Fibroblast of skin of right biceps (primary cell): ENCODE measurements at regions not wholly inside any gene's neighbourhood (a gene's known extent, or its start where the extent isn't known, plus 50 kb on each side); places are given as distances from the start of the nearest gene placed in this dataset.
"Not testable (repeated sequence)": the region's sequence is repeated elsewhere in the genome, so short reads cannot be mapped to it uniquely, and the experiment has no call there.

Experiments used
- DNase-seq: peaks from one replicate; pipeline ENCODE4 v3.0.0-alpha.2; 2013

- DNase-seq: no peak
Observed at GRCh38 chr6:166718516-166718915, 91.5 kb upstream of the RPS6KA2 start.

- no peak for DNase-seq
Observed at GRCh38 chr6:166716910-166717617, 90.0 kb upstream of the RPS6KA2 start.

- DNase-seq: no peak
Observed at GRCh38 chr6:166715992-166716391, 88.9 kb upstream of the RPS6KA2 start.

GRCh38 chr6:166715065-166715464 is 88.0 kb upstream of the RPS6KA2 start:
- DNase-seq: no peak

GRCh38 chr6:166714581-166714980 is 87.5 kb upstream of the RPS6KA2 start:
- DNase-seq: no peak

- no peak for DNase-seq
Observed at GRCh38 chr6:166714187-166714510, 87.1 kb upstream of the RPS6KA2 start.

- no peak for DNase-seq
Observed at GRCh38 chr6:166713434-166714186, 86.6 kb upstream of the RPS6KA2 start.

GRCh38 chr6:166712286-166713228 is 85.5 kb upstream of the RPS6KA2 start:
- DNase-seq: no peak

- no peak for DNase-seq
Observed at GRCh38 chr6:166710084-166710483, 83.0 kb upstream of the RPS6KA2 start.

GRCh38 chr6:166708460-166708859 is 81.4 kb upstream of the RPS6KA2 start:
- DNase-seq: no peak

GRCh38 chr6:166707045-166707444 is 80.0 kb upstream of the RPS6KA2 start:
- peak; percentile 8 for DNase-seq

GRCh38 chr6:166705069-166705468 is 78.0 kb upstream of the RPS6KA2 start:
- no peak for DNase-seq

GRCh38 chr6:166704171-166704570 is 77.1 kb upstream of the RPS6KA2 start:
- no peak for DNase-seq

GRCh38 chr6:166703149-166703710 is 76.2 kb upstream of the RPS6KA2 start:
- DNase-seq: no peak

- not testable (repeated sequence) for DNase-seq
Observed at GRCh38 chr6:166701424-166701823, 74.4 kb upstream of the RPS6KA2 start.

- DNase-seq: not testable (repeated sequence)
Observed at GRCh38 chr6:166700871-166701270, 73.8 kb upstream of the RPS6KA2 start.

- no peak for DNase-seq
Observed at GRCh38 chr6:166697113-166697512, 70.1 kb upstream of the RPS6KA2 start.

- no peak for DNase-seq
Observed at GRCh38 chr6:166693880-166694279, 66.8 kb upstream of the RPS6KA2 start.

GRCh38 chr6:166692723-166693302 is 65.8 kb upstream of the RPS6KA2 start:
- DNase-seq: no peak

GRCh38 chr6:166691746-166692145 is 64.7 kb upstream of the RPS6KA2 start:
- DNase-seq: no peak

GRCh38 chr6:166691199-166691598 is 64.1 kb upstream of the RPS6KA2 start:
- peak; percentile 65 for DNase-seq

- no peak for DNase-seq
Observed at GRCh38 chr6:166689687-166690086, 62.6 kb upstream of the RPS6KA2 start.

- no peak for DNase-seq
Observed at GRCh38 chr6:166688901-166689300, 61.9 kb upstream of the RPS6KA2 start.
